ENCODE measurements at regions not wholly inside any gene's neighbourhood (a gene's known extent, or its start where the extent isn't known, plus 50 kb on each side); places are given as distances from the start of the nearest gene placed in this dataset.

DNA sequence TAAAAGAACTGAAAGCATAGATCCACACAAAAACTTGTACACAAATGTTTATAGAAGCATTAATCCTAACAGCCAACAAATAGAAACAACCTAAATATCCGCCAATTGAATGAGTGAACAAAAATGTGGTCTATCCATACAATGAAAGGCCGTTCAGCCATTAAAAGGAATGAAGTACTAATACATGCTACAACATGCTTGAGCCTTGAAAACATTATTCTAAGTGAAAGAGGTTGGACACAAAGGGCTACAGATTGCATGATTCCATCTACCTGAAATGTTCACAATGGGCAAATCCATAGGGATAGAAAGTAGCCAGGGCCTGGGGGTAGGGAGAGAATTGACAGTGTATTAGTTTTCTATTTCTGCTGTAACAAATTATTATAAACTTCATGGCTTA lies 169.2 kb downstream of the SPCS3 start:
- ATAC-seq = no peak
- no TSS peak for BruUV-seq (replicated peaks)

DNA sequence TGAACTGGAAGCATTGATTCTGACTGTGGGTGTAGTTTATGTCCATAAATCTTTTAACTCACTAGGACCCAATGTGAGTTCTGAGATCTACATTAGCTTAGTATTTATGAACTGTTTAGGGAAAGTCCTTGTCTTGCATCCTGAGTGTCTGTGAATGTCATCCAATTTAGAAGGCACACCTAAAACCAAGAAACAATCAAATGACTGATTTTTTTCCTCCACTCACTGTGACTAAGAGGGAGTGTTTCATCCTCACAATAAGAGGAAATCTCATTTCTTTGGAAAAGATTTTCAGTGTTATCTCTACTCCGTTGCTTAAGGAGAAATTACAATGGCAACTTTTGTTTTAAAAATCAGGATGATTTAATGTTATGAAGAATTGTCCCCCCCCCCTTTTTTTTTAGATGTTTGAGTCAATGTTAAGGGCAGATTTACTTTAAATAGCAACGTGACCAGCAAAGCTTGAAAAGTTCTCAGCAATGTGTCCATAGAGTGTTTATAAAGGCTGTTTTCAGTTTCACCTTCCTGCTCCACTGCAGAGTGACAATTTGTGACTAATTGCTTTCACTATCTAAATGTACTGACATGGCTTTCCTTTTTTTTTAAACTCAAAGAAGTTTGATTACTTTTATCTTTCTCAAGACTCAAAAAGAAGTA lies 173.0 kb downstream of the SPCS3 start:
- no peaks in the 10 kb centered on the region for H3K4me1 ChIP-seq (ENCODE audit: control insufficient read depth, insufficient read depth, low read length)
- ChIA-PET POLR2A (no interaction called here), CTCF (no interaction called here)
- intact Hi-C loops (cut with micrococcal nuclease; ENCODE audit: unreplicated experiment) (no loop called here), in situ Hi-C loops (cut with HindIII; ENCODE audit: low pct_unique_long_range_greater_than_20kb, low sequenced_read_pairs) (no loop called here)
- no peaks in the 10 kb centered on the region for H3K9me3 ChIP-seq (ENCODE audit: control insufficient read depth, insufficient read depth, low read depth, low read length)
- DNase-seq (ENCODE audit: low read depth, low spot score) (no peak), ATAC-seq (no peak)
- H3K27ac ChIP-seq (ENCODE audit: low read length) = no peak overlapping the region
- H3K4me3 ChIP-seq (ENCODE audit: low read depth in 2 of 2, low read length in 2 of 2) = no peak overlapping the region
- H3K27me3 ChIP-seq (ENCODE audit: control insufficient read depth, insufficient read depth, low read length) = no peaks in the 10 kb centered on the region
- TF ChIP-seq, protein P1, sequence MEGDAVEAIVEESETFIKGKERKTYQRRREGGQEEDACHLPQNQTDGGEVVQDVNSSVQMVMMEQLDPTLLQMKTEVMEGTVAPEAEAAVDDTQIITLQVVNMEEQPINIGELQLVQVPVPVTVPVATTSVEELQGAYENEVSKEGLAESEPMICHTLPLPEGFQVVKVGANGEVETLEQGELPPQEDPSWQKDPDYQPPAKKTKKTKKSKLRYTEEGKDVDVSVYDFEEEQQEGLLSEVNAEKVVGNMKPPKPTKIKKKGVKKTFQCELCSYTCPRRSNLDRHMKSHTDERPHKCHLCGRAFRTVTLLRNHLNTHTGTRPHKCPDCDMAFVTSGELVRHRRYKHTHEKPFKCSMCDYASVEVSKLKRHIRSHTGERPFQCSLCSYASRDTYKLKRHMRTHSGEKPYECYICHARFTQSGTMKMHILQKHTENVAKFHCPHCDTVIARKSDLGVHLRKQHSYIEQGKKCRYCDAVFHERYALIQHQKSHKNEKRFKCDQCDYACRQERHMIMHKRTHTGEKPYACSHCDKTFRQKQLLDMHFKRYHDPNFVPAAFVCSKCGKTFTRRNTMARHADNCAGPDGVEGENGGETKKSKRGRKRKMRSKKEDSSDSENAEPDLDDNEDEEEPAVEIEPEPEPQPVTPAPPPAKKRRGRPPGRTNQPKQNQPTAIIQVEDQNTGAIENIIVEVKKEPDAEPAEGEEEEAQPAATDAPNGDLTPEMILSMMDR (IDR thresholded peaks at IDR 0.05) = no peak
- no peak for TF ChIP-seq TCF7L2 (IDR thresholded peaks at IDR 0.05; ENCODE audit: low read depth, low read length)
- no peak for TF ChIP-seq SIN3A (IDR thresholded peaks at IDR 0.05; ENCODE audit: borderline replicate concordance, insufficient read depth, low read depth, low read length)
- no peak for TF ChIP-seq POLR2AphosphoS5 (IDR thresholded peaks at IDR 0.05; ENCODE audit: low read depth, low read length)
- TF ChIP-seq, protein P2, sequence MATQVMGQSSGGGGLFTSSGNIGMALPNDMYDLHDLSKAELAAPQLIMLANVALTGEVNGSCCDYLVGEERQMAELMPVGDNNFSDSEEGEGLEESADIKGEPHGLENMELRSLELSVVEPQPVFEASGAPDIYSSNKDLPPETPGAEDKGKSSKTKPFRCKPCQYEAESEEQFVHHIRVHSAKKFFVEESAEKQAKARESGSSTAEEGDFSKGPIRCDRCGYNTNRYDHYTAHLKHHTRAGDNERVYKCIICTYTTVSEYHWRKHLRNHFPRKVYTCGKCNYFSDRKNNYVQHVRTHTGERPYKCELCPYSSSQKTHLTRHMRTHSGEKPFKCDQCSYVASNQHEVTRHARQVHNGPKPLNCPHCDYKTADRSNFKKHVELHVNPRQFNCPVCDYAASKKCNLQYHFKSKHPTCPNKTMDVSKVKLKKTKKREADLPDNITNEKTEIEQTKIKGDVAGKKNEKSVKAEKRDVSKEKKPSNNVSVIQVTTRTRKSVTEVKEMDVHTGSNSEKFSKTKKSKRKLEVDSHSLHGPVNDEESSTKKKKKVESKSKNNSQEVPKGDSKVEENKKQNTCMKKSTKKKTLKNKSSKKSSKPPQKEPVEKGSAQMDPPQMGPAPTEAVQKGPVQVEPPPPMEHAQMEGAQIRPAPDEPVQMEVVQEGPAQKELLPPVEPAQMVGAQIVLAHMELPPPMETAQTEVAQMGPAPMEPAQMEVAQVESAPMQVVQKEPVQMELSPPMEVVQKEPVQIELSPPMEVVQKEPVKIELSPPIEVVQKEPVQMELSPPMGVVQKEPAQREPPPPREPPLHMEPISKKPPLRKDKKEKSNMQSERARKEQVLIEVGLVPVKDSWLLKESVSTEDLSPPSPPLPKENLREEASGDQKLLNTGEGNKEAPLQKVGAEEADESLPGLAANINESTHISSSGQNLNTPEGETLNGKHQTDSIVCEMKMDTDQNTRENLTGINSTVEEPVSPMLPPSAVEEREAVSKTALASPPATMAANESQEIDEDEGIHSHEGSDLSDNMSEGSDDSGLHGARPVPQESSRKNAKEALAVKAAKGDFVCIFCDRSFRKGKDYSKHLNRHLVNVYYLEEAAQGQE (IDR thresholded peaks at IDR 0.05; ENCODE audit: insufficient read depth in 1 of 2, low read depth in 2 of 2, low read length in 1 of 2) = no peak
- H3K36me3 ChIP-seq (ENCODE audit: control insufficient read depth, insufficient read depth, low read length) = no peaks in the 10 kb centered on the region
- BruUV-seq (replicated peaks) = no TSS peak

More for the DNA sequence above, 169.2 kb downstream of the SPCS3 start:
- Histone ChIP-seq H3K27ac (ENCODE audit: low read length) (no peak overlapping the region), H3K27me3 (ENCODE audit: control insufficient read depth, insufficient read depth, low read length) (no peaks in the 10 kb centered on the region), H3K9me3 (ENCODE audit: control insufficient read depth, insufficient read depth, low read depth, low read length) (no peaks in the 10 kb centered on the region), H3K4me1 (ENCODE audit: control insufficient read depth, insufficient read depth, low read length) (no peaks in the 10 kb centered on the region), H3K4me3 (ENCODE audit: low read depth in 2 of 2, low read length in 2 of 2) (no peak overlapping the region), H3K36me3 (ENCODE audit: control insufficient read depth, insufficient read depth, low read length) (no peaks in the 10 kb centered on the region)
- TF ChIP-seq, protein P2 (IDR thresholded peaks at IDR 0.05; ENCODE audit: insufficient read depth in 1 of 2, low read depth in 2 of 2, low read length in 1 of 2) = no peak
- TF ChIP-seq SIN3A (IDR thresholded peaks at IDR 0.05; ENCODE audit: borderline replicate concordance, insufficient read depth, low read depth, low read length) (no peak), POLR2AphosphoS5 (IDR thresholded peaks at IDR 0.05; ENCODE audit: low read depth, low read length) (no peak), TCF7L2 (IDR thresholded peaks at IDR 0.05; ENCODE audit: low read depth, low read length) (no peak)
- TF ChIP-seq, protein P1 (IDR thresholded peaks at IDR 0.05) = no peak
- no peak for DNase-seq (ENCODE audit: low read depth, low spot score)
- in situ Hi-C loops (cut with HindIII; ENCODE audit: low pct_unique_long_range_greater_than_20kb, low sequenced_read_pairs) (no loop called here), intact Hi-C loops (cut with micrococcal nuclease; ENCODE audit: unreplicated experiment) (no loop called here)
- ChIA-PET CTCF (no interaction called here), POLR2A (no interaction called here)

Data from Panc1 (cell line).